ENCODE measurements at regions not wholly inside any gene's neighbourhood (a gene's known extent, or its start where the extent isn't known, plus 50 kb on each side); places are given as distances from the start of the nearest gene placed in this dataset.

DNA sequence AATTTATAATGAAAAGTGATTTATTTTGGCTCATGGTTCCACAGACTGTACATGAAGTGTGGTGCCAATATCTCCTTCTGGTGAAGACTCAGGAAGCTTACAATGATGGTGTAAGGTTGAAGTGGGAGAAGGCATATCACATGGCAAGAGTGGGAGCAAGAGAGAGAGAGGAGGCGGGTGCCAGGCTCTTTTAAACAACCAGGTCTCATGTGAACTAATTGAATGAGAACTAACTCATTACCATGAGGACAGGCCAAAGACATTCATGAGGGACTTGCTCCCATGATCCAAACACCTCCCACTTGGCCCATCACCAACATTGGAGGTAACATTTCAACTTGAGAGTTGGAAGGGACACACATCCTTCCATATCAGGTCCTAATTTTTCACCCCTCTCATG, 155.2 kb downstream of the SLC38A4 start:
- Histone ChIP-seq H3K27me3 (replicated peaks; ENCODE audit: insufficient read depth, low read depth, low read length, poor library complexity) (no peaks in the 10 kb centered on the region), H3K27ac (ENCODE audit: low read depth, low read length, poor library complexity, severe bottlenecking) (no peak overlapping the region), H3K36me3 (ENCODE audit: insufficient read depth, low read length, poor library complexity, severe bottlenecking) (no peaks in the 10 kb centered on the region), H3K4me1 (ENCODE audit: insufficient read depth, low read length, poor library complexity, severe bottlenecking) (peaks cover 1% of the 10 kb centered on the region), H3K4me3 (ENCODE audit: low read depth, low read length, poor library complexity, severe bottlenecking) (no peak overlapping the region), H3K9me3 (ENCODE audit: low read depth, low read length, poor library complexity, severe bottlenecking) (no peaks in the 10 kb centered on the region)
- TF ChIP-seq, protein P1, sequence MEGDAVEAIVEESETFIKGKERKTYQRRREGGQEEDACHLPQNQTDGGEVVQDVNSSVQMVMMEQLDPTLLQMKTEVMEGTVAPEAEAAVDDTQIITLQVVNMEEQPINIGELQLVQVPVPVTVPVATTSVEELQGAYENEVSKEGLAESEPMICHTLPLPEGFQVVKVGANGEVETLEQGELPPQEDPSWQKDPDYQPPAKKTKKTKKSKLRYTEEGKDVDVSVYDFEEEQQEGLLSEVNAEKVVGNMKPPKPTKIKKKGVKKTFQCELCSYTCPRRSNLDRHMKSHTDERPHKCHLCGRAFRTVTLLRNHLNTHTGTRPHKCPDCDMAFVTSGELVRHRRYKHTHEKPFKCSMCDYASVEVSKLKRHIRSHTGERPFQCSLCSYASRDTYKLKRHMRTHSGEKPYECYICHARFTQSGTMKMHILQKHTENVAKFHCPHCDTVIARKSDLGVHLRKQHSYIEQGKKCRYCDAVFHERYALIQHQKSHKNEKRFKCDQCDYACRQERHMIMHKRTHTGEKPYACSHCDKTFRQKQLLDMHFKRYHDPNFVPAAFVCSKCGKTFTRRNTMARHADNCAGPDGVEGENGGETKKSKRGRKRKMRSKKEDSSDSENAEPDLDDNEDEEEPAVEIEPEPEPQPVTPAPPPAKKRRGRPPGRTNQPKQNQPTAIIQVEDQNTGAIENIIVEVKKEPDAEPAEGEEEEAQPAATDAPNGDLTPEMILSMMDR (conservative IDR thresholded peaks at IDR 0.05; ENCODE audit: low read depth, low read length), result no peak
- TF ChIP-seq EZH2 (IDR thresholded peaks at IDR 0.05; ENCODE audit: borderline replicate concordance, low read depth, low read length, poor library complexity, severe bottlenecking), result no peak
- DNase-seq (ENCODE audit: low spot score), result no peak
- ChIA-PET POLR2A (ENCODE audit: low non-redundant PET) (no interaction called here), CTCF (interaction anchor here (1.0 kb wide), 1 partner anchor 546 kb away, joined by 3 read pairs; no protein-coding TSS in a partner anchor)
- no TSS peak for BruUV-seq (replicated peaks)
- intact Hi-C loops (cut with micrococcal nuclease; ENCODE audit: unreplicated experiment), result no loop called here

DNA sequence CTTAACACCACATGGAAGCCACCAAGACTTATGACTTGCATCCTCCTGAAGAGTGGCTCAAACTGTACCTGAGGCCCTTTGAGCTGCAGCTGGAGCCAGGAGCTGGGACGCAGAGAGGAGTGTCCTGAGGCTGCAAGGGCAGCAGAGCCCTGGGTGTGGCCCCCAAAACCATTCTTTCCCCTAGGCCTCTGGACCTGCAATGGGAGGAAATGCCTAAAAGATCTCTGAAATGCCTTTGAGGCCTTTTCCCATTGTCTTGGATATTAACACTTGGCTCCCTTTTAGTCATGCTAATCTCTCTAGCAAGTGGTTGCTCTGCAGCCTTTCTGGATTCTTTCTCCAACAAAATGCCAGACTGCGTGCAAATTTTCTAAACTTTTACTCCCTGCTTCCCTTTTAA, 156.1 kb downstream of the SLC38A4 start:
- TF ChIP-seq EZH2 (IDR thresholded peaks at IDR 0.05; ENCODE audit: borderline replicate concordance, low read depth, low read length, poor library complexity, severe bottlenecking), result no peak
- TF ChIP-seq, protein P1 (conservative IDR thresholded peaks at IDR 0.05; ENCODE audit: low read depth, low read length), result no peak
- peaks cover 10% of the 10 kb centered on the region for H3K4me1 ChIP-seq (ENCODE audit: insufficient read depth, low read length, poor library complexity, severe bottlenecking)
- no peak overlapping the region for H3K27ac ChIP-seq (ENCODE audit: low read depth, low read length, poor library complexity, severe bottlenecking)
- H3K9me3 ChIP-seq (ENCODE audit: low read depth, low read length, poor library complexity, severe bottlenecking), result no peaks in the 10 kb centered on the region
- ChIA-PET CTCF (interaction anchor here (1.0 kb wide), 1 partner anchor 545 kb away, joined by 3 read pairs; no protein-coding TSS in a partner anchor), POLR2A (ENCODE audit: low non-redundant PET) (no interaction called here)
- BruUV-seq (replicated peaks), result no TSS peak
- no peak overlapping the region for H3K4me3 ChIP-seq (ENCODE audit: low read depth, low read length, poor library complexity, severe bottlenecking)
- DNase-seq (ENCODE audit: low spot score), result no peak
- no peaks in the 10 kb centered on the region for H3K36me3 ChIP-seq (ENCODE audit: insufficient read depth, low read length, poor library complexity, severe bottlenecking)
- intact Hi-C loops (cut with micrococcal nuclease; ENCODE audit: unreplicated experiment), result no loop called here
- no peaks in the 10 kb centered on the region for H3K27me3 ChIP-seq (replicated peaks; ENCODE audit: insufficient read depth, low read depth, low read length, poor library complexity)

DNA sequence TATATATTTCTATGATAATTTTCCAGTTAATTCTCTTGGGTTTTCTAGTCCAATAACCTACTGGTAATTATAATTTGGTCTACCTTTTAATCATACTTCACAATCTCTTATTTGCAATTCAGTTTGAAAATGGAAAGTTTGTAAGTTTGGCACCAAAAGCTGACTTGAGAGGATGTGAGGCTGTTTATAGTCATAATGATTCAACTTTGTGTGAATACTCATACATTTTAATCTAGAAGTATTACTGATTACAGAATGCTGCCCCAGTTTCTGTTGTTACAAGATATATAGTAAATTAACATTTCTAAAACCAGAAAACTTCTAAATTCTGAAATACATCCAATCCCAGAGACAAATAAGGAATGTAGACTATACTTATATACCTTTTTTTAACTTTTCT, 158.2 kb downstream of the SLC38A4 start:
- CTCF ChIA-PET, result no interaction called here
- no peak for DNase-seq (ENCODE audit: low spot score)
- H3K36me3 ChIP-seq (ENCODE audit: insufficient read depth, low read length, poor library complexity, severe bottlenecking), result no peaks in the 10 kb centered on the region
- H3K4me3 ChIP-seq (ENCODE audit: low read depth, low read length, poor library complexity, severe bottlenecking), result no peak overlapping the region
- no peaks in the 10 kb centered on the region for H3K27me3 ChIP-seq (replicated peaks; ENCODE audit: insufficient read depth, low read depth, low read length, poor library complexity)
- intact Hi-C loops (cut with micrococcal nuclease; ENCODE audit: unreplicated experiment), result no loop called here
- H3K4me1 ChIP-seq (ENCODE audit: insufficient read depth, low read length, poor library complexity, severe bottlenecking), result peaks cover 17% of the 10 kb centered on the region
- no peaks in the 10 kb centered on the region for H3K9me3 ChIP-seq (ENCODE audit: low read depth, low read length, poor library complexity, severe bottlenecking)
- POLR2A ChIA-PET (ENCODE audit: low non-redundant PET), result no interaction called here
- TF ChIP-seq EZH2 (IDR thresholded peaks at IDR 0.05; ENCODE audit: borderline replicate concordance, low read depth, low read length, poor library complexity, severe bottlenecking), result no peak
- TF ChIP-seq, protein P1 (conservative IDR thresholded peaks at IDR 0.05; ENCODE audit: low read depth, low read length), result no peak
- BruUV-seq (replicated peaks), result no TSS peak
- H3K27ac ChIP-seq (ENCODE audit: low read depth, low read length, poor library complexity, severe bottlenecking), result no peak overlapping the region
